ENCODE measurements at regions not wholly inside any gene's neighbourhood (a gene's known extent, or its start where the extent isn't known, plus 50 kb on each side); places are given as distances from the start of the nearest gene placed in this dataset.

- CTCF ChIA-PET: no interaction called here
- POLR2A ChIA-PET: no interaction called here
These were observed 385.1 kb downstream of the CADM1 start for GRCh38 chr11:115119146-115119545.

All from activated CD8-positive, alpha-beta memory T cell treated with anti-CD3 and anti-CD28 coated beads for 36 hours (primary cell).